ENCODE measurements at regions not wholly inside any gene's neighbourhood (a gene's known extent, or its start where the extent isn't known, plus 50 kb on each side); places are given as distances from the start of the nearest gene placed in this dataset.

DNA sequence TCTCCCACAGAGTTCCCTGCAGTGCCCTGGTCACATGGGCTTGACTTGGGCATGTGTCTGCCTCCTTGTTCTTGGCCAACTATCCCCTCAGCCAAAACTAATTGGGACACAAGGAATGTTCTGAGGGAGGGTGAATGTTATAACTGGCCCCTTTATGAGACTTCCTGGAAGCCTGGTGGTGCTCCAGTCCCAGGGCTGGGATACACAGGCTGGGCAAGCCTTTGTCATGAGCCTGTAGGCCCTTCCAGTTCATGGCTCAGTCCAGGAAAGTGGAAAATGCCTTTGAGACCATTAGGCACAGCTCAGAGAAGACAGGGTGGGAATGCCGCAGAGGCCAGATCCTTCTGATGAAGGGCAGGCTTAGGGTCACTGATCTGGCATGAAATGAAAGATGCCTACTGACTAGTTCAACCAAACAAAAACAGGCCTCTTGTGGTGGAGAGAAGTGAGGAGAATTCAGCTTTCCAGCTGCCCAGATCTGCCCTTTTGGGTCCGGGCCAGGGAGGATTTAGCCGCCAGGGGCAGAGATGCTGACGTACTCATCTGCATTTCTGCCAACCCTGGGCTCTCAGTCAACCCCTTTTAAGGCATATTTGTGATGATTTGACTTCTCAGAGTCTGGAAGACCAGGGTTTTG lies 961.5 kb downstream of the KCNMA1 start:
- TF ChIP-seq, protein P1, sequence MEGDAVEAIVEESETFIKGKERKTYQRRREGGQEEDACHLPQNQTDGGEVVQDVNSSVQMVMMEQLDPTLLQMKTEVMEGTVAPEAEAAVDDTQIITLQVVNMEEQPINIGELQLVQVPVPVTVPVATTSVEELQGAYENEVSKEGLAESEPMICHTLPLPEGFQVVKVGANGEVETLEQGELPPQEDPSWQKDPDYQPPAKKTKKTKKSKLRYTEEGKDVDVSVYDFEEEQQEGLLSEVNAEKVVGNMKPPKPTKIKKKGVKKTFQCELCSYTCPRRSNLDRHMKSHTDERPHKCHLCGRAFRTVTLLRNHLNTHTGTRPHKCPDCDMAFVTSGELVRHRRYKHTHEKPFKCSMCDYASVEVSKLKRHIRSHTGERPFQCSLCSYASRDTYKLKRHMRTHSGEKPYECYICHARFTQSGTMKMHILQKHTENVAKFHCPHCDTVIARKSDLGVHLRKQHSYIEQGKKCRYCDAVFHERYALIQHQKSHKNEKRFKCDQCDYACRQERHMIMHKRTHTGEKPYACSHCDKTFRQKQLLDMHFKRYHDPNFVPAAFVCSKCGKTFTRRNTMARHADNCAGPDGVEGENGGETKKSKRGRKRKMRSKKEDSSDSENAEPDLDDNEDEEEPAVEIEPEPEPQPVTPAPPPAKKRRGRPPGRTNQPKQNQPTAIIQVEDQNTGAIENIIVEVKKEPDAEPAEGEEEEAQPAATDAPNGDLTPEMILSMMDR (IDR thresholded peaks at IDR 0.05): no peak
- TF ChIP-seq EZH2 (IDR thresholded peaks at IDR 0.05; ENCODE audit: borderline replicate concordance, insufficient read depth, low read depth, low read length, poor library complexity, severe bottlenecking): no peak

Measured in B cell (primary cell).